NOMO-1 treated with dmso at 0.1 percent for 144 hours (cell line): ENCODE measurements at regions not wholly inside any gene's neighbourhood (a gene's known extent, or its start where the extent isn't known, plus 50 kb on each side); places are given as distances from the start of the nearest gene placed in this dataset.

ENCODE experiments used
- DNase-seq: peaks from one replicate; lab custom pipeline; 2025; ENCODE audit not compliant: unreplicated experiment; lab: John Stamatoyannopoulos, UW

DNA sequence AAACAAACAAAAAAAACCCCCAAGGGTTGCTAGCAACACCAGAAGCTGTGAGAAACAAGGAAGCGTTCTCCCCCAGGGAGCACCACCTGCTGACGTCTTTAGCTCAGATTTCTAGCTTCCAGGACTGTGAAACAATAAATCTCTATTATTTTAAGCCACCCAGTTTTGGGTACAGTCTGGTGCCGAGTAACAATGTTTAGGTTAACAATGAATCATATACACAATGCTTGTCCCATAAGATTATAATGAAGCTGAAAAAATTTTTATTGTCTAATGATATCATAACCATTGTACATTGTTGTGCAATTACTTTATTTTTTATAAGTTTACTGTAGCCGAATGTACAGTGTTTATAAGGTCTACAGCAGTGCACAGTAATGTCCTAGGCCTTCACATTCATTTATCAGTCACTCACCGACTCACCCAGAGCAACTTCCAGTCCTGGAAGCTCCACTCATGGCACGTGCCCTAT is 72.1 kb upstream of the CAB39 start:
- no peak for DNase-seq

DNA sequence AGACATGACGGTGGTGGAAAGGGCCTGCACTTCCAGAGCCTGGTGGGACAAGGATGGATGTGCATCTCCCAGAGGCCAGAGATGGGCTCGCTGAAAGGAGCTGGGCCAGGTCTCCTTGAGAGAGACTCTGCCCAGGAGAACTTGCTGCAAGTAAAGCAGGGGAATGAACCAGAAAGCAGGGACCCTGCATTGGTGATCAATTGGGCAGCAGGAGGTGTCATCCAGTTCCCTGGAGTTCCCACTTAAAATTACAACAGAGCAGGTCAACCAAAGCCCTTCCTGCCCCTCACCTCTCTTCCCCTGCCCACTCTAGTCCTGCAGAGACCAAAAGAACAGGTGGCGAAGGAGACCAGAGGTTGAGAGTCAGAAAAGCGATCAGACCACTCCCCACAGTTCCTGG is 69.7 kb upstream of the CAB39 start:
- no peak for DNase-seq

DNA sequence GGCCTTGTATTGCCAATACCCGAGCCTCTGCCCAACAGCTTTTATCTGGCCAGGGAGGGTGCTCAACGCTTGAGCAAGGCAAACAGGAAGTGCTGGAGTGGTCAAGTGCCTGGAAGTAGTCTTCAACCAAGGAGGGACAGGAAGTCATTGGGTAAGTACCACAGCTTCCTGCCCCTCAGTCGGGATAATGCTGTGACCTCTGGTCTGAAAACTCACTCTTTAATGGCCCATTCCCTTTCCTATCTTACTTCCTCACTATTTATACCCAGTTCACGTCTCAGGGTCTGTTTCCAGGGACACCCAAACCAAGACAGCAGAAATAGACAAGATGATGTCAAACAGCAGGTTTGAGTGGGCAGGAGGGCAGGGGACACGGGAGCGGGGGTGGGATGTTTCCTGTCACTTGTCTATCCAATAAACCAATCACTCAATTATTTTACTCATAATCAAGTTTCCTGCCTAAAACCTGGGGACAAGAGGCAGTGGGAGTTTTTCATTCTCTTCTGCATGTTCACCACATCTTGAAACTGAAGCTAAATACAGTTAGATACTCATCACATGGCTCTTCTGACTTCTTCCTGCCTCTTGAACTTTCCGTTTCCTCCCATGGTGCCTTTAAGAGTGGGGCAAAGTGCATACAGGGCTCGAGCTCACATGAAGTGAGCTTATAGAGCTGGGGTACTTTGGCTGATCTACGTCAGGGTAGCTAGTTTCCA is 68.9 kb upstream of the CAB39 start:
- DNase-seq, result peak; percentile 77

DNA sequence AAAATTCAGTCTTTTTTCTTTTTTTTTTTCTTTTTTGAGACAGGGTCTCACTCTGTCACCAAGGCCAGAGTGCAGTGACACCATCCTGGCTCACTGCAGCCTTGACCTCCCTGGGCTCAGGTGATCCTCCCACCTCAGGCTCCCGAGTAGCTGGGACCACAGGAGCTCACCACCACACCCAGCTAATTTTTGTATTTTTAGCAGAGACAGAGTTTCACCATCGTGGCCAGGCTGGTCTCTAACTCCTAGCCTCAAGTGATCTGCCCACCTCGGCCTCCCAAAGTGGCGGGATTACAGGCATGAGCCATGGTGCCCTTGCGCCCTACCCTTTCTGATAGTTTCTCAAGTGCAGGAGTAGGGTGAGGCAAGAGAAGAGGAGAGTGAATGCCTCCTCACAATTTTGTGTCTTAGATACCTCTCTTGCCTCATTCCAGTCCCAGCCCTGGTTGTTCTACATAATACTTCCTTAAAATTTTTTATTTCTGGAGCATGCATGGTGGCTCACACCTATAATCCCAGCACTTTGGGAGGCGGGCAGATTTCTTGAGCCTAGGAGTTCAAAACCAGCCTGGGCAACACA is 68.2 kb upstream of the CAB39 start:
- no peak for DNase-seq

DNA sequence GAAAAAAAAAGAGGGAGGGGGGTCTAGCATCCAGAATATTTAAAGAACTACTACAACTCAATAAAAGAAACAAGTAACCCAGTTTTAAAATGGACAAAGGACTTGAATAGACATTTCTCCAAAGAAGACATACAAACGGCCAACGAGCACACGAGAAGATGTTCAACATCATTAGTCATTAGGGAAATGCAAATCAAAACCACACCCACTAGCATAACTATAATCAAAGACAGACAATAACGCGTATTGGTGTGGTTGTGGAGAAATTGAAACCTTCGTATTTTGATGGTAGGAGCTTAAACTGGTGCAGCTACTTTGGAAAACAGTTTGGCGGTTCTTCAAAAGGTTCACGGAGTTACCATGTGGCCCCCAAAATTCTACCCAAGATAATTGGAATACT is 64.3 kb upstream of the CAB39 start:
- no peak for DNase-seq

DNA sequence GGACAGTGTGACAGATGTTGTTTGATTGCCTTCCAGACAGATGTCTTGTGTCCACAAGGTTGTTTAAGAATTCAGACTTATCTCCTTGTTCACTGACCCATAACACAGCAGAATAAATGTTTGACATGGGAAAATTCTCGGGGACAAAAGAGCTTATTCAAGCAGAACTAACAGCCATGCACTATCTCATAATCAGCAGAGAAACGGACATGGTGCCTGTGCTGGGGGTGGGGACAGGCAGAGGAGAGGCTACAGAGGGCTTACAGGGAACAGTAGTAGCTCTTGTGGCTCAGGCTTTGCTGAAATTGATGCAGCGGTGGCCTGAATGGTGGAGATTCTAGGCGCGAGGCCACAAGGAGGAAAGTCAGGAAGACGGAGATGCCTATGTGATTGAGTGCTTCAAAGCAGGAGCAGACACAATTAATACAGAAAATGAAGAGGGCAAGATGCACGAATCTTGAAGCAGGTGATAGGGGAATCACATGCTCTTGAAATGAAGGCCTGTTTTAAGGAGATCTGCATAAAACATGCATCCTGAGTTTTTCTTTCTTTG is 62.0 kb upstream of the CAB39 start:
- DNase-seq, result no peak

DNA sequence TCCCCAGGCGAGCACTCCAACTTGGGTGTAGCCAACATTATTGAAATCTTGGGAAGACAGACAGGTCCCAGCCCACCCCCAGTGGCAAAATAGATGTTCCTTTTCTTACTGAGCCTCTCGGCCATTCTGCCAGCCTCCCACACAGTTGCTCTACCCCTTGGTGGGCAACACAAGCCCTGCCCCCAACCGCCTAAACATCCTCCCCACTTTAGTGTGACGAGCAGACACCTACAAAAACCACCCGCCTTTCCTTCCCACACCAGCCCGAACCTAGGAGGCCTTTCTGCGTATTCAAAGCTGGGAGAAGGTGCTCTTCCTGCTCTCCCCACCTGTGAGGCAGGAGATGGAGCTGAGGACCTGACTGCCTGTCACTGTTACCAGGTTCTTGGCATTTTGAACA is 58.6 kb upstream of the CAB39 start:
- no peak for DNase-seq

DNA sequence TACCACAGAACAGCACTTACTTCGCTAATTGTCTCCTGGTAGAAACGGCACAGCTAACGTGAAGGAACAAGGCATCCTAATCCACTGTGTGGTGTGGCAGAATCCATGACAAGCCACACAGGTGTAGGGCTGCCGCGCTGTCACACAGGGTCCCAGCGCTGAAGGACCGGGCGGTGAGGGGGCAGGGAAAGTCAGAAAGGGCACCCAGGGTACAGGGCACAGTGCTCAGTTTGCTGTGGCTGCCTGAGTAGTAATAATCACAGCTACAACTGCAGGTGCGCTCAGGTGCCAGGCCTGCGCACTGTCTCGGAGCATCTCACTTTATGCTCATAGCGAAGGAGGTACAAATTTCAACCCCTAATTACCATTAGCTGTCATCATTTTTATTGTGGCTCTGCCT is 55.2 kb upstream of the CAB39 start:
- no peak for DNase-seq

DNA sequence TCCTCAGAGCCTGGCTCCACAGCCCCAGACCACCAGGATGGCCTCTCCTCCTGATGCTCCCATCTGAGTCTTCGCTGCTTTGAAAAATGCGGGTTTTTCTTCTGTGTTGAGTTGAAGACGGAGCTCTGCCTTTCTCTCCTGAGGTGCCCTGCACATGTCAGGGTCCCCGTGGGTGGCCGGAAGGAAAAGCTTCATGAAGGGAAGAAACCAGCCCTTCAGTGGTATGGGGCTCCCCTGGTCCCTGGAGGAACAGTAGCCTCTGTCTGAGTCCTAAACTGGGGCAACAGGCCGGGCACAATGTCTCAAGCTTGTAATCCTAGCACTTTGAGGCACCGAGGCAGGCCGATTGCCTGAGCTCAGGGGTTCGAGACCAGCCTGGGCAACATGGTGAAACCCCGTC is 54.7 kb upstream of the CAB39 start:
- DNase-seq, result no peak

DNA sequence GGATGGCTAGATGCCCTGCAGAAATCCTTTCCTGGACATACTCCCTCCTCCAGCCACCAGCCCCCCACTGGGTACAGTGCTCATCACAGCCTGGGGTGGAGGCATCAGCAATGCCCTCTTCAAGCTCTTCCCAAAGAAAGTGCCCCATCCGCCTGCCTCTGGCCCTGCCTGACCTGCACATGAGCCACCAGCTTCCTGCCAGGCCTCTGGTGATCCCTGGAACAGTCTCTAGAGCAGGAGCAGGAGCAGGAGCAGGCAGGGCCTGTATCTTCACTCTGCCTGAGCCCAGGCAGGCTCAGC is 54.1 kb upstream of the CAB39 start:
- DNase-seq, result no peak

DNA sequence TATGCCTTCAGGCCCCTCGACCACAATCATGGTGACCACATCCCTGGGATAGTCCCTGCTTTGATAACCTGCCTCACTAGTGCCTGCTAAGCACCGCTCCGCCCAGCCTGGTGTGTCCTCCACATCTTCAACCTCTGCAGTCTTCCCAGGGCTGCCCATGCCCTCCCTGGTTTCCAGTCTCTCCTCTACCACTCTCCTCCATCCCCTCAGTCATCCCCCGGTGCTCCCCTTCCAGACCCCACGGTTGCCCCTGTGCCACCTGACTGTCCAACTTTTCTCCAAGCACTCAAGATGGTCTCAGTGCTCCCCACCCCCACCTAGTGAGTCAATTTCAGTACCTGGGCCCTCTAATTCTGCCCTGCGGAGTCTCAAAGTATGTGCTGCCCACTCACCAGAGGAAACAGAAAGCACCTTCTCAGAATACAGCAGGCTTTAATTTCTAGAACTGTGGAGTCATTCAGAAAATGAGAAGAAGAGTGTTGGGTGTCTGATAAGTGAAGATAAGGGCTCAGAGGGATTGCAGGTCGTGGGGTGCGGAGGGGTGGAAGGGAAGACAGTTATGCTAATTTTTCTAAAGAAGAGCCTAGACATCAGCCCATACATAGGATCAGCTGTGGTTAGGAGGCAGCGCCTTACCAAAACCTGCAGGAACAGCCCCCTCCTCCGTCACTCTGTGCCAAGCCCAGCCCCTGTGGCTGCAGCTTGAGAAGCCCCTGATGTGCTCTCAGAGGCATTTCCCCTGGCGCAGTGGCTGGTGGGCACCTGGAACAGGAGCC is 53.6 kb upstream of the CAB39 start:
- no peak for DNase-seq

DNA sequence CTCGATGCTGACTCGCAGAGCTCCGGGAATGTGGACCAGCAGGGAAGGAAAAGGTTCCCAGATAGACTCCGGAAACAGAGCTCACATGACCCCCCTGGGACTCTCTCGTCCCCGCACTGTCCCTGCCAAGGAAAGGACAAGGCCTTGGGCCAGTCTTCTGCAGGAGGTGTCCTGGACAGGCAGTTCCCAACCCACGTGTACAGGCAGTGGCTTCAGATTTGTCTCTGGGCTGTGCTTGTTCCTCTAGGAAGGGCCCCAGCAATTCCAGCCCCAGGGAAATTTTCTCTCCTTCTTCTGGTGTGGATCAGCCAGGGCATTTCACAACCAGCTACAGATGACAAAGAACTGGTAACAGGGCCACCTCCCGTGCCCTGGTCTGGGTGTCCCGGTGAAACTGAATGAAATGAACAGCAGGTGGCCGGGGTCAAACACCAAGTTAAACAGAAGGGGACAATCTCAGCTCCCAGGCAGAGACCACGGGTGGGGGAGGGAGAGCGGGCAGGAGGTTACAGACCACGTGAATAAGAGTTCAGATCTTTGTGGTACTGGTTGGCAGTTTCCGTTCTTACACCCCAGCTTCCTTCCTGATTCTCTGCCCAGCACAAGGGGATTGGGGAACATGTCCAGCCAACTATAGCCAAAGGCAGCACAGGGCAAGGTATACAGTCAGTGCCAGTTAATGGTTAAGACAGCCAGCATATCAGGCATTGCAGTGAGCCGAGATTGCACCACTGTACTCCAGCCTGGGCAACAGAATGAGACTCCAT is 52.2 kb upstream of the CAB39 start:
- peak; percentile 78 for DNase-seq

DNA sequence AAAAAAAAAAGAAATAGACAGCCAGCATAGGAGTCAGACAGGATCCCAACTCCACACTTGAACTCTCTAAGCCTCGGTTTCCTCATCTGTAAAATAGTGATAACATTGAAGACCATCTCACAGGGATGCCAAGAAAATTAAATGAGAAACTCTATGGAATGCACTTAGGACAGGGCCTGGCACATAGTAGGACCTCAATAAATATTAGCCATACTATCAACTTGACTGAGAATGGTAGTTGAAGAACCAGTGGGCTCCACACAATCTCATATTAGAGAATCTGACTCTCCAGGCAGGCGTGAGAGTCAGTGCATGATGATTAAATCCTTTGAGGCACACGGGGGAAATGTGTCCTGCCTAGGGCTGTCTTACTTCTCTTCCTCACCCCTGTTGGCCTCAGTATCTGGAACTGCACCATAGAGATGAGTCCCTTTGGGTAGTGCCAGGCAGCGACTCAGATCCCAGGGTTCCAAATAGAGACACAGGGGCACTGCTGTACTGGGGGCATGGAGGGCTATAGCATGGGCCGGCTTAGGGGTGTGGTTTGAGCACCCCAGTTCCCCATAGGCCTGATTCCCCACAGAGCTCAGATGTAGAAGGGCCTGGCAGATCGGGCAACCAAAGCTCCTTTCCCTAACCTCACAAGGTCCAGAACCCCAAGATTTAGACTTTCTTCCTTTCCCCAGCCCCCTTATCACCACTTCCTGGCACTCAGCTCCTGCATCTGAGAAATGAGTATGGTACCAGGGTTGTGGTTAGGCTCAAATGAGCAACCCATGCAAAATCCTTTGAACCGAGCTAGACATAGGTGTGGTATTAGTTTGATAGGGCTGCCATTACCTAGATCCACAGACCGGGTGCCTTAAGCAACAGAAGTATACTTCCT is 51.3 kb upstream of the CAB39 start:
- no peak for DNase-seq
